GM12872 (cell line): ENCODE measurements at regions not wholly inside any gene's neighbourhood (a gene's known extent, or its start where the extent isn't known, plus 50 kb on each side); places are given as distances from the start of the nearest gene placed in this dataset.

Experiments used
- TF ChIP-seq, protein P1 (sequence below): IDR thresholded peaks from 3 replicates; pipeline ENCODE4 v1.5.1; 2011; ENCODE audit warnings: low read depth, mild to moderate bottlenecking, low read length, moderate library complexity; ENCODE audit not compliant: insufficient read depth

DNA sequence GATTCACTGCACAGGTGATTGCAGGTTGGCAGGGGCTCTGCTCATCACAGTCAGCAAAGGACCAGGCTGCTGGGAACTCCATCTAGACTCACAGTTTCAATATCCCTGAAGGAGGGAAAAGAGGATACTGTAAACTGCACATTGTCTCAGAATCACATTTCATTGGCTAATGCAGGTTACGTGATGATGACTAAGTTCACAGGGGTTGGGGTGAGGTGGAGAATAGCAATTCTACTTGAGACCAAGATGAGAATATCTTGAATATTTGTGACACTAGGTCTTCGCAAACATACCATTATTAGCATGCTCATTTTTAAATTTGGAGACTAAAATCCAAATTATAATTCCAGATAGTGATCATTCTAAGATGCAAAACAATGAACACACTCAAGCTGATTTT, 208.5 kb upstream of the CITED2 start:
- TF ChIP-seq, protein P1, sequence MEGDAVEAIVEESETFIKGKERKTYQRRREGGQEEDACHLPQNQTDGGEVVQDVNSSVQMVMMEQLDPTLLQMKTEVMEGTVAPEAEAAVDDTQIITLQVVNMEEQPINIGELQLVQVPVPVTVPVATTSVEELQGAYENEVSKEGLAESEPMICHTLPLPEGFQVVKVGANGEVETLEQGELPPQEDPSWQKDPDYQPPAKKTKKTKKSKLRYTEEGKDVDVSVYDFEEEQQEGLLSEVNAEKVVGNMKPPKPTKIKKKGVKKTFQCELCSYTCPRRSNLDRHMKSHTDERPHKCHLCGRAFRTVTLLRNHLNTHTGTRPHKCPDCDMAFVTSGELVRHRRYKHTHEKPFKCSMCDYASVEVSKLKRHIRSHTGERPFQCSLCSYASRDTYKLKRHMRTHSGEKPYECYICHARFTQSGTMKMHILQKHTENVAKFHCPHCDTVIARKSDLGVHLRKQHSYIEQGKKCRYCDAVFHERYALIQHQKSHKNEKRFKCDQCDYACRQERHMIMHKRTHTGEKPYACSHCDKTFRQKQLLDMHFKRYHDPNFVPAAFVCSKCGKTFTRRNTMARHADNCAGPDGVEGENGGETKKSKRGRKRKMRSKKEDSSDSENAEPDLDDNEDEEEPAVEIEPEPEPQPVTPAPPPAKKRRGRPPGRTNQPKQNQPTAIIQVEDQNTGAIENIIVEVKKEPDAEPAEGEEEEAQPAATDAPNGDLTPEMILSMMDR, result no peak

GRCh38 chr6:139581485-139581865, 207.0 kb upstream of the CITED2 start:
- TF ChIP-seq, protein P1, result no peak

- TF ChIP-seq, protein P1, result no peak
Observed at GRCh38 chr6:139580592-139581484, 206.4 kb upstream of the CITED2 start.

- TF ChIP-seq, protein P1, result no peak
Observed at GRCh38 chr6:139577763-139578604, 203.5 kb upstream of the CITED2 start.

DNA sequence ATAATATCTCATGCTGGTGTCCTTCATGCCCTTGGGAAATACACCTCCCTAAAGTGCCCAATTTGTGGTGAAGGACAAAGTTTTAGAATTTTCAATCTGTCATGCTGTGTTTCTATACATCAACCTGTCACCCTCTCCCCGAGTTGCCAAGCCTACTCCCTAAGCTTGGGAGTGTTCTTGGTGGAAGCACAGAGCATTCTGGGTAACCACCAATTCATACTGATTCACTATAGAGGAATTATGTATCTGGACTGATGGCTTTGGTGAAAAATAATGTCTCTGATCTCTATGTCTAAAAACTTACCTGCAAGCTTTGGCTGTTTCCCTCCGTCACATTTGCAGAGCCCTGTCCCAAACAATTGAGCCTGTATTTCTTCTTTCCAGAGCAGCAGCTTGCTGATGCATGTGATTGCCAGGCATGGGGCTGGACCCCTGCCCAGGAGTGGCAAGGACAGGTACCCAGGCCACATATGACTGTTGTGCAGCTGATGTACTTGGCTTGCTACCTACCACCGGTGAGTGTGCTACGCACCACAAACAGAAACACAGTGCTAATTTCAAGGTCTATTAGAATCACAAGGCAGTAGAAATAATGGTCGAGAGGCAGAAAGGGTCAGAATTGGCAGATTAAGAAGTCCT, 202.8 kb upstream of the CITED2 start:
- TF ChIP-seq, protein P1, result no peak

- TF ChIP-seq, protein P1, result no peak
Observed at GRCh38 chr6:139572001-139572400, 197.6 kb upstream of the CITED2 start.

GRCh38 chr6:139570166-139570565, 195.7 kb upstream of the CITED2 start:
- TF ChIP-seq, protein P1, result no peak
